H54 (cell line): ENCODE measurements at regions not wholly inside any gene's neighbourhood (a gene's known extent, or its start where the extent isn't known, plus 50 kb on each side); places are given as distances from the start of the nearest gene placed in this dataset.

Source experiments
- DNase-seq: peaks from one replicate; pipeline ENCODE4 v3.0.0; 2011; ENCODE audit warnings: low spot score, mixed read lengths; ENCODE audit not compliant: insufficient read length
- FAIRE-seq: peaks from 3 replicates; lab custom pipeline; 2011; peaks lifted over from hg19 to GRCh38; lab: Jason Lieb, UNC
- POLR2A ChIP-seq: IDR thresholded peaks from 2 replicates; pipeline ENCODE4 v1.6.1; 2011; ENCODE audit warnings: low read depth, mild to moderate bottlenecking, low read length

GRCh38 chr2:19226386-19226785, 132.0 kb downstream of the OSR1 start:
- no peak for FAIRE-seq
- no peak for DNase-seq
- no peak for TF ChIP-seq POLR2A

- TF ChIP-seq POLR2A = no peak
- no peak for DNase-seq
- no peak for FAIRE-seq
Measured at GRCh38 chr2:19225931-19226330, 132.5 kb downstream of the OSR1 start.

- DNase-seq (no peak), FAIRE-seq (no peak)
- TF ChIP-seq POLR2A = no peak
Measured at GRCh38 chr2:19225126-19225525, 133.3 kb downstream of the OSR1 start.

- TF ChIP-seq POLR2A = no peak
- FAIRE-seq (no peak), DNase-seq (no peak)
Measured at GRCh38 chr2:19224486-19224885, 133.9 kb downstream of the OSR1 start.

- DNase-seq (no peak), FAIRE-seq (no peak)
- no peak for TF ChIP-seq POLR2A
Measured at GRCh38 chr2:19224011-19224410, 134.4 kb downstream of the OSR1 start.

- DNase-seq = no peak
Measured at GRCh38 chr2:19219060-19219459, 139.4 kb downstream of the OSR1 start.

GRCh38 chr2:19218166-19218565, 140.3 kb downstream of the OSR1 start:
- no peak for TF ChIP-seq POLR2A
- FAIRE-seq = no peak

More at GRCh38 chr2:19219060-19219459, 139.4 kb downstream of the OSR1 start:
- FAIRE-seq = no peak
- TF ChIP-seq POLR2A = no peak

GRCh38 chr2:19216676-19217602, 141.5 kb downstream of the OSR1 start:
- no peak for TF ChIP-seq POLR2A
- DNase-seq (no peak), FAIRE-seq (no peak)

More at GRCh38 chr2:19218166-19218565, 140.3 kb downstream of the OSR1 start:
- no peak for DNase-seq

GRCh38 chr2:19216238-19216637, 142.2 kb downstream of the OSR1 start:
- DNase-seq (no peak), FAIRE-seq (no peak)
- TF ChIP-seq POLR2A = no peak

- DNase-seq = no peak
- TF ChIP-seq POLR2A = no peak
- no peak for FAIRE-seq
Measured at GRCh38 chr2:19214682-19215391, 143.6 kb downstream of the OSR1 start.

- no peak for TF ChIP-seq POLR2A
- no peak for FAIRE-seq
- no peak for DNase-seq
Measured at GRCh38 chr2:19209575-19210341, 148.7 kb downstream of the OSR1 start.

GRCh38 chr2:19208479-19209199, 149.8 kb downstream of the OSR1 start:
- DNase-seq (no peak), FAIRE-seq (no peak)

GRCh38 chr2:19207452-19207851, 151.0 kb downstream of the OSR1 start:
- FAIRE-seq (no peak), DNase-seq (no peak)
- TF ChIP-seq POLR2A = no peak

More at GRCh38 chr2:19208479-19209199, 149.8 kb downstream of the OSR1 start:
- TF ChIP-seq POLR2A = no peak
